Thymus (tissue), 11 donors: ENCODE measurements at regions not wholly inside any gene's neighbourhood (a gene's known extent, or its start where the extent isn't known, plus 50 kb on each side); places are given as distances from the start of the nearest gene placed in this dataset.
"Not testable (repeated sequence)": the region's sequence is repeated elsewhere in the genome, so short reads cannot be mapped to it uniquely, and the experiment has no call there.

ENCODE experiments used
- DNase-seq, 9 donors: peaks; one replicate each; pipeline ENCODE4 v3.0.0-alpha.2; 2013; ENCODE audit warnings: low spot score in 9 of 9, low read depth in 6 of 9, missing footprints in 1 of 9
- H3K27ac ChIP-seq, 2 donors: one replicate each; pipeline ENCODE4 v1.5.1; 2013; ENCODE audit warnings: control low read depth in 1 of 2, low read depth in 1 of 2, low read length in 1 of 2, mild to moderate bottlenecking in 1 of 2, moderate library complexity in 1 of 2
- H3K27me3 ChIP-seq, 2 donors: one replicate each; pipeline ENCODE4 v1.5.1; 2013; ENCODE audit warnings: low read length in 1 of 2; ENCODE audit not compliant: control insufficient read depth in 2 of 2, insufficient read depth in 1 of 2
- H3K36me3 ChIP-seq, 2 donors: one replicate each; pipeline ENCODE4 v1.5.1; 2013; ENCODE audit warnings: low read length in 1 of 2, mild to moderate bottlenecking in 1 of 2, moderate library complexity in 1 of 2; ENCODE audit not compliant: control insufficient read depth in 2 of 2, insufficient read depth in 2 of 2
- H3K4me1 ChIP-seq, 2 donors: one replicate each; pipeline ENCODE4 v1.5.1; 2013; ENCODE audit warnings: low read length in 2 of 2; ENCODE audit not compliant: control insufficient read depth in 2 of 2, insufficient read depth in 2 of 2
- H3K4me3 ChIP-seq, 2 donors: one replicate each; pipeline ENCODE4 v1.5.1; 2013; ENCODE audit warnings: low read length in 2 of 2, control low read depth in 1 of 2, mild to moderate bottlenecking in 1 of 2
- H3K9me3 ChIP-seq, 2 donors: one replicate each; pipeline ENCODE4 v1.5.1; 2013; ENCODE audit warnings: low read length in 1 of 2, mild to moderate bottlenecking in 1 of 2; ENCODE audit not compliant: control insufficient read depth in 2 of 2, insufficient read depth in 1 of 2
- WGBS: extraction: QIAGEN DNeasy Blood & Tissue Kit; methylation state at CpG from one replicate; pipeline ENCODE4 v1.1.7; 2013; 5-methylcytosine and 5-hydroxymethylcytosine counted together
- donor health status: healthy.

GRCh38 chr2:16391986-16392385 is 273.6 kb downstream of the CYRIA start:
- no peaks in the 10 kb centered on the region for H3K4me1 ChIP-seq
- no peak overlapping the region for H3K27ac ChIP-seq
- no peaks in the 10 kb centered on the region for H3K27me3 ChIP-seq
- H3K36me3 ChIP-seq: no peaks in the 10 kb centered on the region
- H3K4me3 ChIP-seq: no peak overlapping the region
- WGBS: 93% methylated on average over 5 of the region's 5 CpGs
- DNase-seq: no peak
- no peaks in the 10 kb centered on the region for H3K9me3 ChIP-seq

GRCh38 chr2:16390561-16390960 is 275.1 kb downstream of the CYRIA start:
- H3K27ac ChIP-seq: no peak overlapping the region
- DNase-seq: no peak
- no peaks in the 10 kb centered on the region for H3K36me3 ChIP-seq
- H3K9me3 ChIP-seq: no peaks in the 10 kb centered on the region
- H3K4me1 ChIP-seq: no peaks in the 10 kb centered on the region
- no peak overlapping the region for H3K4me3 ChIP-seq
- 93% methylated on average over 6 of the region's 6 CpGs for WGBS
- H3K27me3 ChIP-seq: no peaks in the 10 kb centered on the region

GRCh38 chr2:16389611-16390010 is 276.0 kb downstream of the CYRIA start:
- no peaks in the 10 kb centered on the region for H3K9me3 ChIP-seq
- H3K4me3 ChIP-seq: no peak overlapping the region
- no peak overlapping the region for H3K27ac ChIP-seq
- 94% methylated on average over 3 of the region's 3 CpGs for WGBS
- no peaks in the 10 kb centered on the region for H3K27me3 ChIP-seq
- H3K4me1 ChIP-seq: no peaks in the 10 kb centered on the region
- H3K36me3 ChIP-seq: no peaks in the 10 kb centered on the region
- DNase-seq: no peak

GRCh38 chr2:16388199-16388830 is 277.3 kb downstream of the CYRIA start:
- H3K27ac ChIP-seq, H3K36me3 ChIP-seq, H3K9me3 ChIP-seq, H3K4me1 ChIP-seq, DNase-seq, H3K4me3 ChIP-seq, H3K27me3 ChIP-seq: not testable (repeated sequence)
- 97% methylated on average over 16 of the region's 16 CpGs for WGBS

GRCh38 chr2:16387461-16387984 is 278.1 kb downstream of the CYRIA start:
- Histone ChIP-seq H3K4me1 (no peaks in the 10 kb centered on the region), H3K27ac (no peak overlapping the region), H3K36me3 (no peaks in the 10 kb centered on the region), H3K4me3 (no peak overlapping the region), H3K27me3 (no peaks in the 10 kb centered on the region), H3K9me3 (no peaks in the 10 kb centered on the region)
- 95% methylated on average over 8 of the region's 8 CpGs for WGBS
- DNase-seq: no peak

- Histone ChIP-seq H3K36me3 (no peaks in the 10 kb centered on the region), H3K9me3 (no peaks in the 10 kb centered on the region), H3K27me3 (no peaks in the 10 kb centered on the region), H3K4me3 (no peak overlapping the region), H3K27ac (no peak overlapping the region), H3K4me1 (no peaks in the 10 kb centered on the region)
- WGBS: 95% methylated on average over 7 of the region's 7 CpGs
- DNase-seq: no peak
Measured at GRCh38 chr2:16386431-16386830, 279.2 kb downstream of the CYRIA start.

GRCh38 chr2:16386031-16386430 is 279.6 kb downstream of the CYRIA start:
- 94% methylated on average over 2 of the region's 2 CpGs for WGBS

GRCh38 chr2:16385341-16385740 is 280.3 kb downstream of the CYRIA start:
- WGBS: 95% methylated on average over 3 of the region's 3 CpGs
- DNase-seq: no peak
- Histone ChIP-seq H3K9me3 (no peaks in the 10 kb centered on the region), H3K4me3 (no peak overlapping the region), H3K27me3 (no peaks in the 10 kb centered on the region), H3K4me1 (no peaks in the 10 kb centered on the region), H3K27ac (no peak overlapping the region), H3K36me3 (no peaks in the 10 kb centered on the region)

More at GRCh38 chr2:16386031-16386430, 279.6 kb downstream of the CYRIA start:
- H3K4me1 ChIP-seq: no peaks in the 10 kb centered on the region
- H3K4me3 ChIP-seq: no peak overlapping the region
- no peaks in the 10 kb centered on the region for H3K36me3 ChIP-seq
- no peak overlapping the region for H3K27ac ChIP-seq
- H3K27me3 ChIP-seq: no peaks in the 10 kb centered on the region
- no peak for DNase-seq
- no peaks in the 10 kb centered on the region for H3K9me3 ChIP-seq

- DNase-seq: no peak
- 92% methylated on average over 1 of the region's 1 CpG for WGBS
- no peaks in the 10 kb centered on the region for H3K36me3 ChIP-seq
Measured at GRCh38 chr2:16383411-16383810, 282.2 kb downstream of the CYRIA start.

More at GRCh38 chr2:16383411-16383810, 282.2 kb downstream of the CYRIA start:
- Histone ChIP-seq H3K4me1 (no peaks in the 10 kb centered on the region), H3K27me3 (no peaks in the 10 kb centered on the region), H3K27ac (no peak overlapping the region), H3K9me3 (no peaks in the 10 kb centered on the region), H3K4me3 (no peak overlapping the region)
